AG08396 (cell line): ENCODE measurements at regions not wholly inside any gene's neighbourhood (a gene's known extent, or its start where the extent isn't known, plus 50 kb on each side); places are given as distances from the start of the nearest gene placed in this dataset.
"Not testable (repeated sequence)": the region's sequence is repeated elsewhere in the genome, so short reads cannot be mapped to it uniquely, and the experiment has no call there.

Experiments used
- DNase-seq: peaks from one replicate; pipeline ENCODE4 v3.0.0; 2012; ENCODE audit warnings: low spot score, mixed read lengths

DNA sequence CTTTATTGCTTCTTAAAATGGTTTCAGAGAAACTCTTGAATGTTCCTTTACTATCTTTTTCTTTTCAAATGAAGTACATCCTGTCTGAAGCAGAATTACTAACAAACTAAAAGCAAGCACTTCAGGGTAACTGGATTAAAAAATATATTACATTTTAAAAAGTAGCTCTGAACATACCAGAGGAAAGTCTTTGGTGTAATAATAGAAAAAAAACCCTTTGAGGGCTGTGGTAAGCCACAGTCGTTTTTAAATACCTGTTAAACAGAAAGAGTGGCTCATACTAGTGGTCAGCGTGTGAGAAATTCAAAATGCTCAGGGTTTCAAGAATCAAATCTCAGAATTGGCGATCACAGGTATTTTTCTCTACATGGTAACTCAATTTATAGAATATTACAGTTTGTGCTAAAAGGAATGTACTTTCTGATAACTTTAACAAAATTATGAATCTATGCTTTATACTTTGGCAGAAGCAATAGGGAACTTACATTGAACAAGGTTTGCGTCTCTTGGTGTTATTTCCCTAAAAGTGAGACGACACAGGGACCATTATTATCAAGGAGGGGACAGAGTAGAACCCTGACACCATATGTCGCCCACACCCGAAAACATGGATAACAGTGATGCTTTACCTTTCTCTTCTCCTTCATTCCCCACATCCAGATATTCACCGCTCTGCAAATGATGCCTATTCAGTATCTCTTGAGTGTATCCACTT lies 97.0 kb upstream of the DPH5 start:
- no peak for DNase-seq

DNA sequence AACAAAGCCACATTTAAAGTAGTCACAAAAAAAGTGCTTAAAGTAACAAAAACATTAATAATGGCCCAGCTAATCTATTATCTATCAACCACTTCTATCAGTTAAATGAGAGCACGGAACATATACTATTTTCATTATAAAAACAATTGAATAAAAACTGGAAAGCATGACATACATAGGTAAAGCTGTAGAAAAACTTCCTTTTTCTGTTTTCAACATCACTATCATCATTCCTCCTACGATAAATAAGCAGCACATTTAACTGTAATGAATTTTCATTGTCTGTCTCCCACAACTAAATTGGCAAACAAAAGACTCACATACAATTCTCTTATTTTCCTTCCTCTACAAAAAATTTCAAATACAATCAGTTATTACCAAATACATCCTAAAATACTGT lies 96.4 kb upstream of the DPH5 start:
- no peak for DNase-seq

- no peak for DNase-seq
Observed at GRCh38 chr1:101121504-101121903, 95.9 kb upstream of the DPH5 start.

DNA sequence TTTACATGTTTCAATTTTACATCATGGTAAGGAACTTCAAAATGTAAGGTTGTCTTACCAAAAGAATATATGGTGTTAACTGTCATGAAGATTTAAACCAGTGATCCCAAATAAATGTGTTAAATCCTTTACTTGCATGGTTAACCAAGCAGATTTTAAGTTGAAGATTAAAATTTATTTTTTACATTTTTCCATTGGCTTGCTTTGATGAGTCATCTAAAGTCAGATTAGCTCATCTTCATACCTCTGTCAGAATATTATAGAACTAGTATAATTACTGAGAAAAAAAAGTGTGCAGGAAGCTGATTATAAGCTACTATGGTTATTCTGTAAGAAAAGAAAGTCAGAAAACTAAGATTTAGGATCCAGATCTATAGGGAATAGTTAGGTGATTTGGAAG lies 95.3 kb upstream of the DPH5 start:
- DNase-seq = no peak

GRCh38 chr1:101119289-101119688 lies 93.7 kb upstream of the DPH5 start:
- DNase-seq = no peak

GRCh38 chr1:101116006-101116405 lies 90.4 kb upstream of the DPH5 start:
- no peak for DNase-seq

DNA sequence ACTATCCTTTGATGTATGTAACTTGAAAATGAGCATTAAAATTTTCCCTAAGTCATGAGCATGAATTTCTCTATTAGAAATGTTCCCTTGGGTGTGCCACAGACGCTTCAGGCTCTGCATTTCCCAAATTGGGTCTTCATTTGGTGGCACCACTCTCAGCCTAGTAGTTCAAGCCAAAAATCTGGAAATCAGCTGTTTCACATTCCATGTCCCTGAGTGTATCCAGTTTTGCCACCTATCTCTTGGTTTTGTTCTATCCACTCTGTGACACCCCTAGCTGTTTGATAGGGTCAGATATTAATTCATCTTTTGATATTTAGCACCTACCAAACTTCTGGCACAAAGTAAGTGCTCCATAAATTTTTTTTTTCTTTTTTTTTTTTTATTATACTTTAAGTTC lies 89.5 kb upstream of the DPH5 start:
- DNase-seq = no peak

GRCh38 chr1:101114128-101114527 lies 88.5 kb upstream of the DPH5 start:
- DNase-seq = not testable (repeated sequence)

DNA sequence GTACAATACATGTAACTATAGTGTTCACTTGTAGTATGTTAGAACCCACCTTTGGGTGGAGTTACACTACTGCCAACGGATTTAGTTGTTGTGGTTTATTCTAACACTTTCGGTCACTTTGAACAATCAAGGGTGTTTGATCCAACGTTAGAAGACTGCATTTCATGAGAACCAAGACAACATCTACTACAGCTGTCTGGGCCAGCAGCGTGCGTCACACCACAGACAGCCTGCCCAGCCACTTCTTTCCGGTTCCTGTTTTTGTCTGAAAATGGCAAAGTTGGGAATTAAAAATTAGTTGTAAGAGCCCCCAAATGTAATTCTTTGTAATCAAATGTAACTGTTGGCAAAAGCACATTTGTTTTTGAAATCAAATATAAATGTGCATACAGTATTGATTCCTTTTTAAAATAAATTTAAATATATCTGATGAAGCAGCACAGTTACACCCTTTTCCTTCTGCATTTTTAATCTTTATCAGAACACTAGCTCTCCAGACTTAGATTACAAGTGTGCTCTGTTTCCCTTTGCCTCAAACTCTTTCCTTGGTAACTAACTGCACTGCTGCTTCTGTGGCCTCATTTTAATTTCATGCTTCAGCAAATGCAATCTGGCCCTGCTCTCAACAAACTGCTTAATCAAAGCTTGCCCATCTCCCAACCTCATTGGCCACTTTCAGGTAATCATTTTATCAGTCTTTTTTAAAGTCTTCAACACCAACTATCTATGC lies 86.6 kb upstream of the DPH5 start:
- no peak for DNase-seq

GRCh38 chr1:101111461-101111860 lies 85.9 kb upstream of the DPH5 start:
- no peak for DNase-seq

- no peak for DNase-seq
Observed at GRCh38 chr1:101109791-101110190, 84.2 kb upstream of the DPH5 start.

DNA sequence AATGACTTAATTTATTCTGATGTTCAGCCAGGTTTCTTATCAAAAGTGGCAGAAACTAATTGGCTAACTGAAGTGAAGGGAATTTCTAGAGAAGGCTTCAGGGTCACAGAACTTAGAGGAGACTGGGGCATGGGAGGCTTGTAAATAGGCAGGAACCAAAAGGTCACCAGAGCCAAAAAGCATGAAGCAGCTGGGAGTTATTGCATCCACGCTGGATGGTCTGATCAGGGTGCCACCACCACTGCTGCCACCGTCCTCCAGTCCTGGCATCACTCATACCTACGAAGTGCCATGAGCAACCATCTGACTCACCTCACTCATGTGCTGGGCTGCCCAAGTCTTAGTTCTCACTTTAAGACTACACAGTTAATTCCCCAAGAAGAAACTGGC lies 82.5 kb upstream of the DPH5 start:
- no peak for DNase-seq

GRCh38 chr1:101107496-101108110 lies 82.0 kb upstream of the DPH5 start:
- no peak for DNase-seq

- peak; percentile 17 for DNase-seq
Observed at GRCh38 chr1:101105877-101106276, 80.3 kb upstream of the DPH5 start.

- DNase-seq = no peak
Observed at GRCh38 chr1:101102426-101103156, 77.0 kb upstream of the DPH5 start.

GRCh38 chr1:101101360-101101759 lies 75.8 kb upstream of the DPH5 start:
- DNase-seq = no peak

GRCh38 chr1:101100674-101101073 lies 75.1 kb upstream of the DPH5 start:
- no peak for DNase-seq

- DNase-seq = no peak
Observed at GRCh38 chr1:101098907-101099306, 73.3 kb upstream of the DPH5 start.

GRCh38 chr1:101098327-101098726 lies 72.7 kb upstream of the DPH5 start:
- DNase-seq = no peak

GRCh38 chr1:101089613-101090338 lies 64.2 kb upstream of the DPH5 start:
- no peak for DNase-seq

DNA sequence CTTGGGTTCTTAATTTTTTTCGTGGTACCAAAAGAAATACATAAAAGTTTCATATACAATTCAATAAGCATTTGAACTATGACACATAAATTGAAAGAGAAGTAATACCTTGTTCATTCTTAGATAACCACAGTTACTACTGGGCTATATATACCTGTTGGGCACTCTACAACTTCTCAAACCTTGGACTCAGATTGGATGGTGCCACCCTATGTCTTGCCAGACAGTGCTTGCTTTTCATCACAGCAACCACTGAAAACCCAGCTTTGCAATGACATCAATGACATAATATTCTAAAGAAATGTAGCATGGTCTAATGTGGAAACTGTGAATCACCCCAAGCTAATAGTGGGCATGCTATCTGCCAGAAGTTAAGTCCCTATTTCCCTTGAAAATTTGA lies 62.8 kb upstream of the DPH5 start:
- no peak for DNase-seq

DNA sequence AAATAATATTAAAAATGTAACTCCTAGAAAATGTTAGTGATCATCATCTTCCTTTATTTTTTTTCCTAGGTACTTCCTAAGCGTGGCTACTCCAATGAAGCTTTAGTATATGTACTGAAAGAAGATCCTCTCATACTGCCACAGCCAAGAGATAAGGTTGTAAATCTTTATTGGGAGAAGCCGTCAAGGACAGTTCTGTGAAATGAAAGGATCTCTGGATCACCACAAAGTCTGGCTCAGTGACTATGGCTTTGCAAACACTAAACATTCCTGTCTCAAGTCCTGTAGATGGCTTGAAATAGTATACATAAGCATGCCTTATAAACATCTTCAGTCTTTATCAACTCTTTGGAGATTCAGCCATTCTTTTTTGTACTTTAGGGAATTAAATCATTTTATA lies 61.2 kb upstream of the DPH5 start:
- no peak for DNase-seq
